ENCODE measurements at regions not wholly inside any gene's neighbourhood (a gene's known extent, or its start where the extent isn't known, plus 50 kb on each side); places are given as distances from the start of the nearest gene placed in this dataset.

GRCh38 chr11:23551706-23552105 lies 691.4 kb upstream of the CCDC179 start:
- TF ChIP-seq, protein P1, sequence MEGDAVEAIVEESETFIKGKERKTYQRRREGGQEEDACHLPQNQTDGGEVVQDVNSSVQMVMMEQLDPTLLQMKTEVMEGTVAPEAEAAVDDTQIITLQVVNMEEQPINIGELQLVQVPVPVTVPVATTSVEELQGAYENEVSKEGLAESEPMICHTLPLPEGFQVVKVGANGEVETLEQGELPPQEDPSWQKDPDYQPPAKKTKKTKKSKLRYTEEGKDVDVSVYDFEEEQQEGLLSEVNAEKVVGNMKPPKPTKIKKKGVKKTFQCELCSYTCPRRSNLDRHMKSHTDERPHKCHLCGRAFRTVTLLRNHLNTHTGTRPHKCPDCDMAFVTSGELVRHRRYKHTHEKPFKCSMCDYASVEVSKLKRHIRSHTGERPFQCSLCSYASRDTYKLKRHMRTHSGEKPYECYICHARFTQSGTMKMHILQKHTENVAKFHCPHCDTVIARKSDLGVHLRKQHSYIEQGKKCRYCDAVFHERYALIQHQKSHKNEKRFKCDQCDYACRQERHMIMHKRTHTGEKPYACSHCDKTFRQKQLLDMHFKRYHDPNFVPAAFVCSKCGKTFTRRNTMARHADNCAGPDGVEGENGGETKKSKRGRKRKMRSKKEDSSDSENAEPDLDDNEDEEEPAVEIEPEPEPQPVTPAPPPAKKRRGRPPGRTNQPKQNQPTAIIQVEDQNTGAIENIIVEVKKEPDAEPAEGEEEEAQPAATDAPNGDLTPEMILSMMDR (IDR thresholded peaks at IDR 0.05; ENCODE audit: low read depth, low read length, poor library complexity, severe bottlenecking) = no peak
- no peak for TF ChIP-seq EZH2phosphoT487 (IDR thresholded peaks at IDR 0.05; ENCODE audit: borderline replicate concordance, low read length)
- no peaks in the 10 kb centered on the region for H3F3A ChIP-seq (ENCODE audit: control insufficient read depth, insufficient read depth)
- H3K4me1 ChIP-seq (ENCODE audit: control insufficient read depth, low read length) = peaks cover 32% of the 10 kb centered on the region
- H3K79me2 ChIP-seq (ENCODE audit: control insufficient read depth, low read length) = peaks cover 13% of the 10 kb centered on the region
- H3K27ac ChIP-seq (ENCODE audit: low read depth, low read length) = no peak overlapping the region
- no peak overlapping the region for H3K4me3 ChIP-seq (ENCODE audit: low read length)
- H3K9me2 ChIP-seq (replicated peaks; ENCODE audit: control insufficient read depth, low read length) = no peaks in the 10 kb centered on the region
- no peaks in the 10 kb centered on the region for H4K20me1 ChIP-seq (ENCODE audit: control insufficient read depth, insufficient read depth, low read depth, low read length)
- no peak overlapping the region for H3K4me2 ChIP-seq (ENCODE audit: low read length)
- H3K36me3 ChIP-seq (ENCODE audit: control insufficient read depth, low read length) = 0 out of 2 replicates have a peak, but pooled peaks cover 6% of the 10 kb centered on the region
- H3K9me3 ChIP-seq (ENCODE audit: control insufficient read depth, insufficient read depth, low read length) = peaks cover 3% of the 10 kb centered on the region; the same call in 1 of the 2 replicates
- H3K27me3 ChIP-seq (ENCODE audit: control insufficient read depth, low read length) = no peaks in the 10 kb centered on the region

DNA sequence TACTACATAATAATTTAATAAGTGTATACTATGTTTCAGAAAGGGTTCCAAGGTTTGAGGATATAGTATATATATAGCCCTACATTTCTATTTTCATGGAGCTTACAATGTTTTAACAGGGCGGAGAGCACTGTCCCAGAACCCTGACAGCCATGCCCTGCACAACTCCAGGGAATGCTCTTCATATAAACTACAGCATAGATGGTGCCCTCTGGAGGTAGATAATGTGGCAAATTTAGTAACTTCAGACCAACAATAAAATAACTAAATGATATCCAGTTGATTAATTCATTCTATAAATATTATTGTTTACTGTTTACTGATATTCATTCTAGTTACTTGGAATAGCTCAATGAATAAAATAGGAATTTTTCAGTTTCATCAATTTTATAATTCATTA lies 693.7 kb upstream of the CCDC179 start:
- H3K4me1 ChIP-seq (ENCODE audit: control insufficient read depth, low read length) = peaks cover 19% of the 10 kb centered on the region
- peaks cover 3% of the 10 kb centered on the region; the same call in 1 of the 2 replicates for H3K9me3 ChIP-seq (ENCODE audit: control insufficient read depth, insufficient read depth, low read length)
- TF ChIP-seq, protein P1 (IDR thresholded peaks at IDR 0.05; ENCODE audit: low read depth, low read length, poor library complexity, severe bottlenecking) = no peak
- no peak for TF ChIP-seq EZH2phosphoT487 (IDR thresholded peaks at IDR 0.05; ENCODE audit: borderline replicate concordance, low read length)
- H3K9me2 ChIP-seq (replicated peaks; ENCODE audit: control insufficient read depth, low read length) = no peaks in the 10 kb centered on the region
- no peaks in the 10 kb centered on the region for H4K20me1 ChIP-seq (ENCODE audit: control insufficient read depth, insufficient read depth, low read depth, low read length)
- H3K4me3 ChIP-seq (ENCODE audit: low read length) = no peak overlapping the region
- 0 out of 2 replicates have a peak, but pooled peaks cover 6% of the 10 kb centered on the region for H3K36me3 ChIP-seq (ENCODE audit: control insufficient read depth, low read length)
- H3K4me2 ChIP-seq (ENCODE audit: low read length) = no peak overlapping the region
- H3K79me2 ChIP-seq (ENCODE audit: control insufficient read depth, low read length) = peaks cover 3% of the 10 kb centered on the region; the same call in 1 of the 2 replicates
- no peak overlapping the region for H3K27ac ChIP-seq (ENCODE audit: low read depth, low read length)
- H3F3A ChIP-seq (ENCODE audit: control insufficient read depth, insufficient read depth) = no peaks in the 10 kb centered on the region
- H3K27me3 ChIP-seq (ENCODE audit: control insufficient read depth, low read length) = no peaks in the 10 kb centered on the region

- no peaks in the 10 kb centered on the region for H3K27me3 ChIP-seq (ENCODE audit: control insufficient read depth, low read length)
- H3F3A ChIP-seq (ENCODE audit: control insufficient read depth, insufficient read depth) = no peaks in the 10 kb centered on the region
- no peak overlapping the region for H3K4me3 ChIP-seq (ENCODE audit: low read length)
- H3K79me2 ChIP-seq (ENCODE audit: control insufficient read depth, low read length) = peaks cover 3% of the 10 kb centered on the region; the same call in 1 of the 2 replicates
- H3K4me1 ChIP-seq (ENCODE audit: control insufficient read depth, low read length) = peaks cover 16% of the 10 kb centered on the region
- H3K27ac ChIP-seq (ENCODE audit: low read depth, low read length) = no peak overlapping the region
- peaks cover 3% of the 10 kb centered on the region; the same call in 1 of the 2 replicates for H3K9me3 ChIP-seq (ENCODE audit: control insufficient read depth, insufficient read depth, low read length)
- H3K36me3 ChIP-seq (ENCODE audit: control insufficient read depth, low read length) = 0 out of 2 replicates have a peak, but pooled peaks cover 6% of the 10 kb centered on the region
- TF ChIP-seq EZH2phosphoT487 (IDR thresholded peaks at IDR 0.05; ENCODE audit: borderline replicate concordance, low read length) = no peak
- TF ChIP-seq, protein P1 (IDR thresholded peaks at IDR 0.05; ENCODE audit: low read depth, low read length, poor library complexity, severe bottlenecking) = no peak
- H3K4me2 ChIP-seq (ENCODE audit: low read length) = no peak overlapping the region
- no peaks in the 10 kb centered on the region for H3K9me2 ChIP-seq (replicated peaks; ENCODE audit: control insufficient read depth, low read length)
- H4K20me1 ChIP-seq (ENCODE audit: control insufficient read depth, insufficient read depth, low read depth, low read length) = no peaks in the 10 kb centered on the region
These were observed 694.8 kb upstream of the CCDC179 start for GRCh38 chr11:23555085-23555484.

Data from DOHH2 (cell line).